IMR-90 (cell line): ENCODE measurements at regions not wholly inside any gene's neighbourhood (a gene's known extent, or its start where the extent isn't known, plus 50 kb on each side); places are given as distances from the start of the nearest gene placed in this dataset.

Source experiments
- ATAC-seq: fragments of 200-7000 bp; cut with Tn5 transposase; 2 replicates; pipeline ENCODE4 v1.9.1; 2020; ENCODE audit warnings: low read depth, mild to moderate bottlenecking, moderate library complexity
- BruUV-seq: library from RNA; stranded (reverse); fragments of 400-500 nt; replicated peaks from 2 replicates; lab custom pipeline; 2021; lab: Mats Ljungman, UMichigan
- CTCF ChIA-PET: fragments of 300-600 bp; formaldehyde crosslinking; extraction: SDS; loops from one replicate; lab custom pipeline; 2021; ENCODE audit warnings: antibody characterized with exemption; lab: Yijun Ruan, JAX
- POLR2A ChIA-PET: fragments of 300-600 bp; sonication (Branson Sonifier 250); formaldehyde crosslinking; loops from one replicate; lab custom pipeline; 2022; ENCODE audit warnings: antibody characterized with exemption; ENCODE audit not compliant: unreplicated experiment; lab: Charles Lee
- DNase-seq: peaks from one replicate; pipeline ENCODE4 v3.0.0; 2013
- H2AFZ ChIP-seq: replicated peaks from 2 replicates; pipeline ENCODE3; 2013; ENCODE audit warnings: low read length, mild to moderate bottlenecking; ENCODE audit not compliant: poor library complexity
- H2AK5ac ChIP-seq: 2 replicates; pipeline ENCODE4 v1.6.1; 2013; ENCODE audit warnings: low read depth, low read length, inconsistent platforms
- H2AK9ac ChIP-seq: replicated peaks from 2 replicates; pipeline ENCODE3; 2013; ENCODE audit warnings: mild to moderate bottlenecking, low read depth, low read length, moderate library complexity; ENCODE audit not compliant: poor library complexity
- H2BK120ac ChIP-seq: 2 replicates; pipeline ENCODE4 v1.6.1; 2013; ENCODE audit warnings: low read depth, low read length, inconsistent platforms
- H2BK15ac ChIP-seq: 3 replicates; pipeline ENCODE4 v1.6.1; 2013; ENCODE audit warnings: low read depth, low read length, inconsistent platforms
- H2BK20ac ChIP-seq: 2 replicates; pipeline ENCODE4 v1.6.1; 2013; ENCODE audit warnings: low read depth, mild to moderate bottlenecking, inconsistent platforms, low read length, moderate library complexity
- H2BK5ac ChIP-seq: 2 replicates; pipeline ENCODE4 v1.6.1; 2013; ENCODE audit warnings: mild to moderate bottlenecking, low read depth, low read length, inconsistent platforms; ENCODE audit not compliant: poor library complexity, severe bottlenecking
- H3K14ac ChIP-seq: replicated peaks from 2 replicates; pipeline ENCODE4 v1.6.1; 2013; ENCODE audit warnings: low read depth, low read length, inconsistent platforms
- H3K18ac ChIP-seq: 2 replicates; pipeline ENCODE4 v1.6.1; 2013; ENCODE audit warnings: low read depth, low read length, control low read depth
- H3K23ac ChIP-seq: 2 replicates; pipeline ENCODE4 v1.6.1; 2013; ENCODE audit warnings: low read depth, low read length, inconsistent platforms
- H3K27ac ChIP-seq: 2 replicates; pipeline ENCODE4 v1.5.1; 2013; ENCODE audit warnings: mild to moderate bottlenecking, control low read depth, low read length; ENCODE audit not compliant: insufficient read depth
- H3K27me3 ChIP-seq: 2 replicates; pipeline ENCODE4 v1.6.1; 2013; ENCODE audit warnings: low read length; ENCODE audit not compliant: control insufficient read depth, insufficient read depth
- H3K36me3 ChIP-seq: 2 replicates; pipeline ENCODE4 v1.6.1; 2013; ENCODE audit warnings: low read length, mixed read lengths; ENCODE audit not compliant: control insufficient read depth, insufficient read depth
- H3K4ac ChIP-seq: 2 replicates; pipeline ENCODE4 v1.6.1; 2013; ENCODE audit warnings: low read depth, low read length, inconsistent platforms
- H3K4me1 ChIP-seq: 2 replicates; pipeline ENCODE4 v1.6.1; 2013; ENCODE audit warnings: low read length, mixed read lengths; ENCODE audit not compliant: control insufficient read depth, insufficient read depth
- H3K4me2 ChIP-seq: 2 replicates; pipeline ENCODE4 v1.6.1; 2013; ENCODE audit warnings: low read depth, mild to moderate bottlenecking, control low read depth, low read length, moderate library complexity
- H3K4me3 ChIP-seq: 2 replicates; pipeline ENCODE4 v1.5.1; 2013; ENCODE audit warnings: low read depth, mild to moderate bottlenecking, control low read depth, low read length, moderate library complexity; ENCODE audit not compliant: insufficient read depth
- H3K56ac ChIP-seq: 2 replicates; pipeline ENCODE4 v1.6.1; 2013; ENCODE audit warnings: low read length, inconsistent platforms; ENCODE audit not compliant: insufficient read depth; ENCODE audit errors: extremely low read depth
- H3K79me1 ChIP-seq, 2 experiments: 2 replicates each; pipeline ENCODE4 v1.6.1; 2013; ENCODE audit warnings: low read length in 2 of 2, inconsistent platforms in 1 of 2, low read depth in 1 of 2
- H3K9ac ChIP-seq: 2 replicates; pipeline ENCODE4 v1.6.1; 2013; ENCODE audit warnings: low read depth, low read length, control low read depth
- H3K9me1 ChIP-seq: 2 replicates; pipeline ENCODE4 v1.6.1; 2013; ENCODE audit warnings: low read length, inconsistent platforms; ENCODE audit not compliant: insufficient read depth
- H3K9me3 ChIP-seq: 2 replicates; pipeline ENCODE4 v1.6.1; 2013; ENCODE audit warnings: low read length; ENCODE audit not compliant: control insufficient read depth, insufficient read depth
- H4K20me1 ChIP-seq: 2 replicates; pipeline ENCODE4 v1.6.1; 2013; ENCODE audit warnings: low read length, inconsistent platforms; ENCODE audit not compliant: insufficient read depth
- H4K5ac ChIP-seq: 2 replicates; pipeline ENCODE4 v1.6.1; 2013; ENCODE audit warnings: mild to moderate bottlenecking, low read depth, low read length, control low read depth
- H4K8ac ChIP-seq, 2 experiments: 2 replicates each; pipeline ENCODE4 v1.6.1; 2013; ENCODE audit warnings: low read depth in 2 of 2, low read length in 2 of 2, control low read depth in 1 of 2, inconsistent platforms in 1 of 2
- H4K91ac ChIP-seq: 2 replicates; pipeline ENCODE4 v1.6.1; 2013; ENCODE audit warnings: low read depth, low read length, inconsistent platforms; ENCODE audit not compliant: insufficient read depth
- BHLHE40 ChIP-seq: fragments of 150-350 bp; IDR thresholded peaks from 2 replicates; pipeline ENCODE4 v1.6.1; 2016; ENCODE audit warnings: mild to moderate bottlenecking, low read depth, low read length
- CEBPB ChIP-seq: IDR thresholded peaks from 2 replicates; pipeline ENCODE4 v1.6.1; 2012; ENCODE audit warnings: low read depth, low read length, improper control_type of control experiment
- CHD1 ChIP-seq: IDR thresholded peaks from 2 replicates; pipeline ENCODE4 v1.6.1; 2012; ENCODE audit warnings: low read depth, low read length, improper control_type of control experiment
- ELK1 ChIP-seq: fragments of 150-350 bp; IDR thresholded peaks from 2 replicates; pipeline ENCODE4 v1.6.1; 2016; ENCODE audit warnings: low read depth, mild to moderate bottlenecking, low read length, moderate library complexity, borderline replicate concordance
- MAFK ChIP-seq: IDR thresholded peaks from 2 replicates; pipeline ENCODE4 v1.6.1; 2012; ENCODE audit warnings: low read depth, low read length, improper control_type of control experiment
- MAZ ChIP-seq: IDR thresholded peaks from 2 replicates; pipeline ENCODE4 v1.6.1; 2012; ENCODE audit warnings: low read depth, mild to moderate bottlenecking, low read length, improper control_type of control experiment, moderate library complexity, borderline replicate concordance
- MXI1 ChIP-seq: IDR thresholded peaks from 2 replicates; pipeline ENCODE4 v1.6.1; 2012; ENCODE audit warnings: low read depth, mild to moderate bottlenecking, low read length, moderate library complexity, borderline replicate concordance
- POLR2A ChIP-seq: IDR thresholded peaks from 2 replicates; pipeline ENCODE4 v1.6.1; 2012; ENCODE audit warnings: mild to moderate bottlenecking, low read depth, low read length
- RAD21 ChIP-seq: IDR thresholded peaks from 2 replicates; pipeline ENCODE4 v1.6.1; 2012; ENCODE audit warnings: low read length, improper control_type of control experiment
- RFX5 ChIP-seq: IDR thresholded peaks from 2 replicates; pipeline ENCODE4 v1.8.0; 2012; ENCODE audit warnings: low read depth, mild to moderate bottlenecking, low read length, moderate library complexity
- SMC3 ChIP-seq: fragments of 150-350 bp; IDR thresholded peaks from 2 replicates; pipeline ENCODE4 v1.6.1; 2016; ENCODE audit warnings: low read depth, mild to moderate bottlenecking, antibody characterized with exemption, low read length, moderate library complexity
- USF2 ChIP-seq: fragments of 150-350 bp; IDR thresholded peaks from 2 replicates; pipeline ENCODE4 v1.6.1; 2017; ENCODE audit warnings: mild to moderate bottlenecking, antibody characterized with exemption, low read length, low read depth
- WGBS, 2 experiments: methylation state at CpG; one replicate each; pipeline versions ENCODE4 v1.1.5 to v1.1.7; 2013; ENCODE audit warnings: missing lambda C conversion rate in 2 of 2; ENCODE audit not compliant: insufficient read length in 1 of 2; ENCODE audit errors: extremely low coverage in 2 of 2; 5-methylcytosine and 5-hydroxymethylcytosine counted together
- dilution Hi-C: fragments of 300-500 bp; cut with HindIII; formaldehyde crosslinking; loops from one replicate; pipeline ENCODE4 v1.14.3; 2018; ENCODE audit warnings: low sequenced_read_pairs; ENCODE audit not compliant: unreplicated experiment
- in situ Hi-C: fragments of 300-500 bp; cut with MboI; formaldehyde crosslinking; loops from 3 replicates; pipeline ENCODE4 v1.14.3; 2019; ENCODE audit warnings: low sequenced_read_pairs, inconsistent platforms, mixed read lengths
- intact Hi-C: fragments of 100-400 bp; cut with micrococcal nuclease; formaldehyde crosslinking; loops from 2 replicates; pipeline ENCODE4 v1.10.0; 2022
- TF ChIP-seq, protein P1 (sequence below): conservative IDR thresholded peaks from 2 replicates; pipeline ENCODE4 v1.5.1; 2012; ENCODE audit warnings: mild to moderate bottlenecking, low read depth, low read length, improper control_type of control experiment

DNA sequence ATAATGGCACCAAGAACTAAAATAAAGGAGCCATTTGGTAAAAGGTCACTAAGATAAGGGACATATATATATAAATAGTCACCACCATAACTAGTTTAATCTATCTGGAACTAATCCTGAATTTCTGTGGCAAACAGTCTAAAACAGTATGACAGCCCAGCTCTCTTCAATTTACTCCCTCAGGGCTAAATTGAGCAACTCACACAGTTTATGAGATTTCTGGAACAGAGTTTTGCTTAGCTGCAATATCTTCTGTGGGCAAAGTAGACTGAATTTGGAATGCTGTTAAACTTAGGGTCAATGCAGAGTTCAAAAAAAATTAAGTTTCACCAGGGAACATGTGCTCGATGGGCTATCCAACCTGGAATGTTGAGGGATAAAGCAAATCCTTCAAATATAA, 70.1 kb upstream of the VEPH1 start:
- Histone ChIP-seq H3K18ac (no peak overlapping the region), H2BK15ac (no peak overlapping the region), H3K23ac (no peak overlapping the region), H4K5ac (no peak overlapping the region), H2AK9ac (no peak overlapping the region), H3K4me1 (no peaks in the 10 kb centered on the region; the same call in 1 of the 2 replicates), H2AFZ (no peak overlapping the region), H2AK5ac (no peak overlapping the region), H3K9me3 (no peaks in the 10 kb centered on the region), H4K20me1 (no peaks in the 10 kb centered on the region), H3K4me2 (no peak overlapping the region), H4K8ac (no peak overlapping the region), H3K9ac (no peak overlapping the region), H3K4ac (no peak overlapping the region), H2BK5ac (no peak overlapping the region), H2BK20ac (no peak overlapping the region), H3K56ac (no peak overlapping the region), H3K4me3 (no peak overlapping the region), H2BK120ac (no peak overlapping the region), H3K27me3 (no peaks in the 10 kb centered on the region; the same call in 1 of the 2 replicates), H3K79me1 (no peaks in the 10 kb centered on the region), H3K9me1 (no peaks in the 10 kb centered on the region), H3K27ac (no peak overlapping the region), H4K91ac (no peak overlapping the region), H3K14ac (no peak overlapping the region), H3K36me3 (no peaks in the 10 kb centered on the region)
- ChIA-PET CTCF (interaction anchor here (0.7 to 3.7 kb wide), 11 partner anchors 14 to 398 kb away, joined by 3 to 65 read pairs (median 4); no protein-coding TSS in a partner anchor), POLR2A (interaction anchor here (1.2 to 1.4 kb wide), 2 partner anchors 40 kb away, joined by 4 to 8 read pairs; no protein-coding TSS in a partner anchor)
- WGBS, 2 experiments: no CpG with 5 or more reads among the region's 1 CpG
- intact Hi-C loops: no loop called here
- dilution Hi-C loops: no loop called here
- BruUV-seq: no TSS peak
- ATAC-seq (no peak), DNase-seq (no peak)
- in situ Hi-C loops: no loop called here
- TF ChIP-seq SMC3 (no peak), MXI1 (no peak), POLR2A (no peak), CHD1 (no peak), ELK1 (no peak), USF2 (no peak), MAZ (no peak), CEBPB (no peak), MAFK (no peak), RAD21 (no peak), BHLHE40 (no peak), RFX5 (no peak)
- TF ChIP-seq, protein P1, sequence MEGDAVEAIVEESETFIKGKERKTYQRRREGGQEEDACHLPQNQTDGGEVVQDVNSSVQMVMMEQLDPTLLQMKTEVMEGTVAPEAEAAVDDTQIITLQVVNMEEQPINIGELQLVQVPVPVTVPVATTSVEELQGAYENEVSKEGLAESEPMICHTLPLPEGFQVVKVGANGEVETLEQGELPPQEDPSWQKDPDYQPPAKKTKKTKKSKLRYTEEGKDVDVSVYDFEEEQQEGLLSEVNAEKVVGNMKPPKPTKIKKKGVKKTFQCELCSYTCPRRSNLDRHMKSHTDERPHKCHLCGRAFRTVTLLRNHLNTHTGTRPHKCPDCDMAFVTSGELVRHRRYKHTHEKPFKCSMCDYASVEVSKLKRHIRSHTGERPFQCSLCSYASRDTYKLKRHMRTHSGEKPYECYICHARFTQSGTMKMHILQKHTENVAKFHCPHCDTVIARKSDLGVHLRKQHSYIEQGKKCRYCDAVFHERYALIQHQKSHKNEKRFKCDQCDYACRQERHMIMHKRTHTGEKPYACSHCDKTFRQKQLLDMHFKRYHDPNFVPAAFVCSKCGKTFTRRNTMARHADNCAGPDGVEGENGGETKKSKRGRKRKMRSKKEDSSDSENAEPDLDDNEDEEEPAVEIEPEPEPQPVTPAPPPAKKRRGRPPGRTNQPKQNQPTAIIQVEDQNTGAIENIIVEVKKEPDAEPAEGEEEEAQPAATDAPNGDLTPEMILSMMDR: no peak
